SK-N-MC (cell line): ENCODE measurements at regions not wholly inside any gene's neighbourhood (a gene's known extent, or its start where the extent isn't known, plus 50 kb on each side); places are given as distances from the start of the nearest gene placed in this dataset.

Experiments used
- DNase-seq: peaks from one replicate; pipeline ENCODE4 v3.0.0-alpha.2; 2011; ENCODE audit warnings: low read depth, low spot score
- H3K27ac ChIP-seq: fragments of 200-600 bp; sonication (generic); 2 replicates; pipeline ENCODE4 v1.5.1; 2016; ENCODE audit warnings: mixed run types
- H3K36me3 ChIP-seq: fragments of 200-600 bp; sonication (generic); 2 replicates; pipeline ENCODE4 v1.6.1; 2017; ENCODE audit warnings: antibody characterized with exemption, low read length, mixed read lengths; ENCODE audit not compliant: insufficient read depth
- H3K4me3 ChIP-seq: fragments of 200-600 bp; sonication (generic); 2 replicates; pipeline ENCODE4 v1.5.1; 2016
- H3K9ac ChIP-seq: fragments of 200-600 bp; sonication (generic); 2 replicates; pipeline ENCODE4 v1.8.0; 2017; ENCODE audit warnings: mixed run types, mixed read lengths; ENCODE audit not compliant: insufficient read length
- H3K9me3 ChIP-seq: fragments of 200-600 bp; sonication (generic); 2 replicates; pipeline ENCODE4 v1.6.1; 2017; ENCODE audit warnings: low read depth, mild to moderate bottlenecking, antibody characterized with exemption, low read length, moderate library complexity, mixed read lengths
- EZH2 ChIP-seq: fragments of 200-600 bp; sonication (generic); IDR thresholded peaks from one replicate; pipeline ENCODE4 v1.6.1; 2017; ENCODE audit warnings: antibody characterized with exemption
- FOXP2 ChIP-seq: optimal IDR thresholded peaks from 2 replicates; pipeline ENCODE3; 2011; ENCODE audit warnings: mild to moderate bottlenecking, moderate library complexity; ENCODE audit not compliant: insufficient read depth; ENCODE audit errors: extremely low read length, control extremely low read depth
- POLR2AphosphoS5 ChIP-seq: IDR thresholded peaks from 2 replicates; pipeline ENCODE4 v1.6.1; 2012; ENCODE audit warnings: mild to moderate bottlenecking, low read depth, low read length, borderline replicate concordance

- Histone ChIP-seq H3K36me3 (no peaks in the 10 kb centered on the region), H3K9ac (no peak overlapping the region), H3K4me3 (no peak overlapping the region), H3K27ac (no peak overlapping the region), H3K9me3 (no peaks in the 10 kb centered on the region)
- no peak for TF ChIP-seq EZH2
- no peak for TF ChIP-seq POLR2AphosphoS5
- no peak for DNase-seq
Measured at GRCh38 chr5:93062548-93062947, 518.5 kb downstream of the NR2F1-AS1 start.

GRCh38 chr5:93058309-93058708 is 522.7 kb downstream of the NR2F1-AS1 start:
- no peaks in the 10 kb centered on the region for H3K36me3 ChIP-seq
- no peak for TF ChIP-seq EZH2
- TF ChIP-seq POLR2AphosphoS5, result no peak
- no peak for TF ChIP-seq FOXP2
- no peak overlapping the region for H3K27ac ChIP-seq
- no peak overlapping the region for H3K4me3 ChIP-seq
- no peak for DNase-seq
- H3K9ac ChIP-seq, result no peak overlapping the region
- H3K9me3 ChIP-seq, result no peaks in the 10 kb centered on the region

DNA sequence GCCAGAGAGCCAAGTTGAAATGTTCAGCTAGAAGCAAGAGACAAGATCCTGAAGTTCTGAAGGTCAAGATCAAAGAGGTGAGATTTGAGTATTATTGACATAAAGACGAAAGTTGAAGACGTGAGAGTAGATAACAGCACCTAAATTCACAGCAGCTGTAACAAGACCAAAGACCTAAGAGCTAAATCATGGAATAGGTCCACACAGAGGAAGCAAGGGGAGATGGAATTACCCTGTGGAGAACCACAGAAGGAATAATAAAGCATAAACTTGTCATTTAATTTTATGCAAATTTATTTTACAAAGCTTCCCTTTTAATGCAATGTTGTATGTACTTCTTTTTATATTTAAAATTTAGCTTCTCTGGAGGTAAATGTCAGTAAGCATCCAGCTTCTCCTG is 523.7 kb downstream of the NR2F1-AS1 start:
- Histone ChIP-seq H3K27ac (no peak overlapping the region), H3K36me3 (no peaks in the 10 kb centered on the region), H3K9ac (no peak overlapping the region), H3K9me3 (no peaks in the 10 kb centered on the region), H3K4me3 (no peak overlapping the region)
- DNase-seq, result no peak
- no peak for TF ChIP-seq EZH2
- no peak for TF ChIP-seq FOXP2
- no peak for TF ChIP-seq POLR2AphosphoS5

- Histone ChIP-seq H3K9ac (no peak overlapping the region), H3K4me3 (no peak overlapping the region), H3K9me3 (no peaks in the 10 kb centered on the region), H3K27ac (no peak overlapping the region), H3K36me3 (no peaks in the 10 kb centered on the region)
- TF ChIP-seq EZH2 (no peak), POLR2AphosphoS5 (no peak), FOXP2 (no peak)
- no peak for DNase-seq
Measured at GRCh38 chr5:93055971-93056370, 525.0 kb downstream of the NR2F1-AS1 start.

DNA sequence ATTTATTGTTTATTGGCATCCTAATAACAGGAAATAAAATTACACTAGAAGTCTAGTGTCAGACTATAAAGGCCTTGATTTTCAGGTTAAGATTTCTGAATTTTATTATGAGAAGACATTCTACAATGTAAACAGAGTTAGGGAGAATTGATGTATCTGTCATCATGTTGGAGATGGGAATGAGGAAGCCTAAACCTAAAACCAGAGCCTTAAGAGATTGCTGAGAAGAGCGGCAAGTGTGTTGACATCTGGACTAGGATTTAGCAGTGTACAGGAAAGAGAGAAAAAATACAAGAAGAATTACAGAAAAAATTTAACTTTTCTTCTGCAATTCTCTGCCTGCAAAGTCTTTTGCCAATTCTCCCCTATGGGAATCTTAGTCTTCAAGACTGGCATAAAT is 525.5 kb downstream of the NR2F1-AS1 start:
- Histone ChIP-seq H3K36me3 (no peaks in the 10 kb centered on the region), H3K27ac (no peak overlapping the region), H3K9ac (no peak overlapping the region), H3K4me3 (no peak overlapping the region), H3K9me3 (no peaks in the 10 kb centered on the region)
- no peak for DNase-seq
- no peak for TF ChIP-seq POLR2AphosphoS5
- no peak for TF ChIP-seq EZH2
- no peak for TF ChIP-seq FOXP2

DNA sequence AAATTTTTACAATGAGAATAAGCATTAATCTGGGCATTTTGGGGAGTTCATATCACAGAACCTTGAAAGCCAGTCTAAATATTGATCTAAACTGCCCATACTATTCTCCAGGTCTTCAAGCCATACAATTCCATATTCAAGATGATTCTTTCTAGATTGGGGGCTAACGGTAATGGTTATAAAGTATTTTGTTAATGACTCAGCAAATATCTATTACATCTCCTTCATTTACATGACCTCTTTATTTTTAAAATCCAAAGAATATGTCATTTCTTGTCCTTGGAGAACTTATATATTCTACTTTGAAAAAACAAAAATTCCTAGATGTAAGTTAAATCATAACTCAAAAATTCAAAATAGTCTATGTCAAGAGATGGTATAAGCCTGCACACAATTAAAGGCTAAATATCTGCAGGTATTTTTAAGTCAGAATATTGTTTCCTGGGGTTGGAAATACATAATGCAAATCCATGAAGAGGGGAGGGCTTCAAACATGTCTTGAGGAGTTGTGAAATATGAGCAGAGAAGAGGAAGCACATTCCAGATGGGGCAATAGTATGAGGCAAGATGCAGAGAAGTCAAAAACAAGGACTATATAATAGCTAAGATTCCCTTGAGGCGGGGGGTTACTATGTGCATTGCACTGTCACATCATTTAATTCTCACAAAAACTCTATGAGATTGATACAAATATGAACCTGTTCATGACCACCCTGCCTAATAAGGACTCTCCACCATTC is 526.4 kb downstream of the NR2F1-AS1 start:
- H3K27ac ChIP-seq, result no peak overlapping the region
- H3K9me3 ChIP-seq, result no peaks in the 10 kb centered on the region
- no peaks in the 10 kb centered on the region for H3K36me3 ChIP-seq
- H3K9ac ChIP-seq, result no peak overlapping the region
- TF ChIP-seq POLR2AphosphoS5, result no peak
- TF ChIP-seq EZH2, result no peak
- TF ChIP-seq FOXP2, result no peak
- no peak overlapping the region for H3K4me3 ChIP-seq
- no peak for DNase-seq

DNA sequence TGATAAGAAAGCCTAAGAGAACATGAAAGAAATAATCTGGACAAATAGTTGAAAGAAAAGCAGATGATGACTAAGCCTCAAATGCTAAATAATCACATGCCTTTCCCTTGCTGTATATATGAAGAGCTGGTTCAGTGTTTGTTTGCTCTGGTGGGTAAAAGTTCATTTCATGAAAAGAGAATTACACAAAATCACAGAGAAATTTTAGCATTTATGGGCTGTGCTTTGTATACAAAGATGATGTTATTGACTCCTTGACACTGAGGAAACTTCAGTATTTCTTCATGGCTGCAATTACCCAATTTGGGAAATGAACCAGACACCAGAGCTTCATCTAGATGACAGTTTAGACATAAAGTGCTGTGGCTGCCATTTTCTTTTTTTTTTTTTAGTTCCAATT is 527.2 kb downstream of the NR2F1-AS1 start:
- TF ChIP-seq EZH2, result no peak
- no peak for TF ChIP-seq POLR2AphosphoS5
- TF ChIP-seq FOXP2, result no peak
- H3K9me3 ChIP-seq, result no peaks in the 10 kb centered on the region
- no peak overlapping the region for H3K27ac ChIP-seq
- H3K4me3 ChIP-seq, result no peak overlapping the region
- no peaks in the 10 kb centered on the region for H3K36me3 ChIP-seq
- H3K9ac ChIP-seq, result no peak overlapping the region
- no peak for DNase-seq

GRCh38 chr5:93048858-93049257 is 532.2 kb downstream of the NR2F1-AS1 start:
- H3K9ac ChIP-seq, result no peak overlapping the region
- no peak for DNase-seq
- H3K27ac ChIP-seq, result peak overlapping the region; percentile 38; the same call in 1 of the 2 replicates
- H3K9me3 ChIP-seq, result no peaks in the 10 kb centered on the region
- no peaks in the 10 kb centered on the region for H3K36me3 ChIP-seq
- H3K4me3 ChIP-seq, result no peak overlapping the region
- no peak for TF ChIP-seq EZH2

DNA sequence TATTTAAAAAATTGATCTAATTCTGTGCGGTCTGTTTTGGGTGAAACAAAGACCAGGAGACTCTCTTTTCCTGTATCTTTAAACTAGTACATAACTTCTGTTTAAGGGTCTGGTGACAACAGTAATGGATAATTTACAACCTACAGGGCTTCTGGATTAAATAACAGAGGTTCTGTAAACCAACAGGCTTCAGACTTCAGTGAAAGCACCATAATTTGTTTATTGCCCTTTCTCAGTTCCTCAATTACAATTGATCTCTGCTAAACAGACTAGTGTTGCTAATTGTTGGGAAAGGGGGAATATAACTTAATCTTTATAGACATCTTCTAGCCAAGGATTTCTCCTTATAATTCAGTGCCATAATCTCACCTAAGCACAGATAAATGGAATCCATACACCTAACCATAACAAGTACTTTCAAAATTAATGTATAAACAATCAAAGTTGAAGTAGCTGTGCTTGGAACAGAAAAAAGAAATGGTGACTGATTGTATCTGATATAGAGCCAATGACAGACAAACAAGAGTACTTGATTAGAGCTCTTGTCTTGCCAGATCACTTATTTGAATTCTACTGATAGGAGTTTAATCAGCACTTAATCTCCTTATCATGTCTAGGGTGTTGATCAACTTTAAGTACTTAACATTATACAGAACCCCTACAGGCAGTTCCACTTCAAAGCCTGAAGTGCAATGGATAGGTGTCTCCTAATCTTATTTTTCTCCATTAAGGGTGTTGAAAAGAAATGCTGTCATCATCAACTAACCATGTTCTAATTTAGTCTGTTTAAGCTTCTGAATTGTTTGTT is 536.0 kb downstream of the NR2F1-AS1 start:
- Histone ChIP-seq H3K9me3 (no peaks in the 10 kb centered on the region), H3K36me3 (no peaks in the 10 kb centered on the region), H3K9ac (no peak overlapping the region), H3K4me3 (no peak overlapping the region), H3K27ac (no peak overlapping the region)
- no peak for DNase-seq
- TF ChIP-seq EZH2, result no peak
- TF ChIP-seq FOXP2, result no peak
- TF ChIP-seq POLR2AphosphoS5, result no peak

- Histone ChIP-seq H3K4me3 (no peak overlapping the region), H3K27ac (no peak overlapping the region), H3K36me3 (no peaks in the 10 kb centered on the region), H3K9ac (no peak overlapping the region), H3K9me3 (no peaks in the 10 kb centered on the region)
- DNase-seq, result no peak
- TF ChIP-seq POLR2AphosphoS5 (no peak), FOXP2 (no peak)
Measured at GRCh38 chr5:93039888-93040287, 541.1 kb downstream of the NR2F1-AS1 start.
